K562 (cell line): ENCODE measurements at regions not wholly inside any gene's neighbourhood (a gene's known extent, or its start where the extent isn't known, plus 50 kb on each side); places are given as distances from the start of the nearest gene placed in this dataset.

Experiments used
- ATAC-seq: fragments of 200-7000 bp; cut with Tn5 transposase; 3 replicates; pipeline ENCODE4 v1.9.1; 2020; ENCODE audit warnings: moderate library complexity
- BruUV-seq: library from RNA; stranded (reverse); fragments of 400-500 nt; replicated peaks from 2 replicates; lab custom pipeline; 2021; lab: Mats Ljungman, UMichigan
- CTCF ChIA-PET: fragments of 300-600 bp; formaldehyde crosslinking; extraction: SDS; loops from one replicate; lab custom pipeline; 2021; ENCODE audit warnings: low intra/inter-chr PET ratio; lab: Yijun Ruan, JAX
- POLR2A ChIA-PET: fragments of 300-600, 350-650 bp; sonication (Branson Sonifier 250); formaldehyde crosslinking; extraction: SDS; loops from one replicate; lab custom pipeline; 2021; ENCODE audit warnings: antibody characterized with exemption, inconsistent platforms; lab: Yijun Ruan, JAX
- DNase-seq, 4 experiments: peaks; one replicate each; pipeline versions ENCODE4 v3.0.0 to v3.0.0-alpha.2; 2011 to 2018; ENCODE audit warnings: low spot score in 3 of 4, mixed read lengths in 3 of 4; ENCODE audit errors: extremely low read depth in 1 of 4
- FAIRE-seq: peaks from 2 replicates; lab custom pipeline; 2011; peaks lifted over from hg19 to GRCh38; lab: Jason Lieb, UNC
- H2AFZ ChIP-seq: 2 replicates; pipeline ENCODE4 v1.6.0; 2011; ENCODE audit warnings: low read depth, low read length, control low read depth, inconsistent platforms
- H3K27ac ChIP-seq: fragments of 200-600 bp; 3 replicates; pipeline ENCODE4 v1.8.0; 2011; ENCODE audit warnings: low read depth, mild to moderate bottlenecking, control low read depth, inconsistent platforms, low read length, moderate library complexity, mixed read lengths; ENCODE audit errors: extremely low read depth
- H3K27me3 ChIP-seq, 2 experiments: fragments of 300-600 bp in 1 of 2; 2 replicates in 1 of 2; 3 replicates in 1 of 2; pipeline versions ENCODE4 v1.6.0 to v1.8.0; 2011; ENCODE audit warnings: inconsistent platforms in 2 of 2, low read length in 2 of 2, mild to moderate bottlenecking in 1 of 2, mixed read lengths in 1 of 2, moderate library complexity in 1 of 2; ENCODE audit not compliant: control insufficient read depth in 2 of 2, insufficient read depth in 2 of 2
- H3K36me3 ChIP-seq: fragments of 300-600 bp; 3 replicates; pipeline ENCODE4 v1.8.0; 2011; ENCODE audit warnings: mild to moderate bottlenecking, low read length, inconsistent platforms; ENCODE audit not compliant: control insufficient read depth, insufficient read depth
- H3K4me1 ChIP-seq, 2 experiments: fragments of 200-600 bp in 1 of 2; replicated peaks in 1 of 2; 2 replicates in 1 of 2; 3 replicates in 1 of 2; pipeline versions ENCODE4 v1.5.1 to v1.8.0; 2011; ENCODE audit warnings: inconsistent platforms in 2 of 2, low read length in 2 of 2, mild to moderate bottlenecking in 1 of 2, mixed read lengths in 1 of 2, moderate library complexity in 1 of 2; ENCODE audit not compliant: control insufficient read depth in 2 of 2, insufficient read depth in 2 of 2
- H3K4me2 ChIP-seq: 2 replicates; pipeline ENCODE4 v1.6.1; 2011; ENCODE audit warnings: low read length, control low read depth, inconsistent platforms, mixed read lengths; ENCODE audit not compliant: insufficient read depth
- H3K4me3 ChIP-seq: fragments of 200-600 bp; sonication (generic), shearing (Covaris generic); 2 replicates; pipeline ENCODE4 v1.5.1; 2016; ENCODE audit warnings: control low read depth, inconsistent platforms
- H3K79me2 ChIP-seq: fragments of 200-600 bp; 3 replicates; pipeline ENCODE4 v1.8.0; 2011; ENCODE audit warnings: low read length, inconsistent platforms; ENCODE audit not compliant: control insufficient read depth, insufficient read depth
- H3K9ac ChIP-seq, 2 experiments: 2 replicates each; pipeline versions ENCODE4 v1.6.0 to v1.6.1; 2011; ENCODE audit warnings: low read depth in 2 of 2, low read length in 2 of 2, control low read depth in 1 of 2, inconsistent platforms in 1 of 2, mild to moderate bottlenecking in 1 of 2, mixed read lengths in 1 of 2; ENCODE audit not compliant: insufficient read depth in 1 of 2
- H3K9me1 ChIP-seq: one replicate; pipeline ENCODE4 v1.6.0; 2011; ENCODE audit warnings: inconsistent platforms, mild to moderate bottlenecking, low read length, moderate library complexity; ENCODE audit not compliant: control insufficient read depth, insufficient read depth
- H3K9me3 ChIP-seq: replicated peaks from 2 replicates; pipeline ENCODE4 v1.5.1; 2011; ENCODE audit warnings: low read depth, low read length, inconsistent platforms; ENCODE audit not compliant: control insufficient read depth, insufficient read depth
- H4K20me1 ChIP-seq: replicated peaks from 2 replicates; pipeline ENCODE4 v1.6.1; 2011; ENCODE audit warnings: low read length, inconsistent platforms, mixed read lengths; ENCODE audit not compliant: control insufficient read depth, insufficient read depth
- E2F5 ChIP-seq: sonication (generic); formaldehyde crosslinking; IDR thresholded peaks from 2 replicates; pipeline ENCODE4 v1.8.0; 2022; ENCODE audit warnings: mild to moderate bottlenecking, missing genetic modification reagents
- ETV6 ChIP-seq, 3 experiments: fragments of 150-350 bp in 1 of 3; sonication (generic) in 1 of 3; formaldehyde crosslinking in 1 of 3; IDR thresholded peaks; 2 replicates each; pipeline versions ENCODE4 v1.6.1 to v1.8.0; 2014 to 2022; ENCODE audit warnings: borderline replicate concordance in 2 of 3, low read depth in 2 of 3, antibody characterized with exemption in 1 of 3, low read length in 1 of 3, mild to moderate bottlenecking in 1 of 3, missing genetic modification reagents in 1 of 3
- HDAC8 ChIP-seq: fragments of 450-650 bp; IDR thresholded peaks from 2 replicates; pipeline ENCODE4 v1.6.1; 2016; ENCODE audit warnings: mild to moderate bottlenecking, missing genetic modification characterization, moderate library complexity, missing compliant biosample characterization
- HNRNPLL ChIP-seq: fragments of 200-400 bp; formaldehyde crosslinking; IDR thresholded peaks from 2 replicates; pipeline ENCODE4 v1.6.1; 2017; ENCODE audit warnings: low read length, low read depth, mild to moderate bottlenecking; ENCODE audit not compliant: poor library complexity, severe bottlenecking
- MCM2 ChIP-seq: fragments of 450-650 bp; IDR thresholded peaks from 2 replicates; pipeline ENCODE4 v1.6.1; 2017; ENCODE audit warnings: low read depth, mild to moderate bottlenecking
- MXD1 ChIP-seq: fragments of 250-450 bp; sonication (Bioruptor Pico); IDR thresholded peaks from 2 replicates; pipeline ENCODE4 v1.8.0; 2021; ENCODE audit warnings: borderline replicate concordance, mild to moderate bottlenecking, moderate library complexity; ENCODE audit not compliant: poor library complexity, severe bottlenecking
- NFXL1 ChIP-seq: fragments of 450-650 bp; formaldehyde crosslinking; IDR thresholded peaks from 2 replicates; pipeline ENCODE4 v1.4.0; 2021; ENCODE audit warnings: mild to moderate bottlenecking
- SAFB ChIP-seq: fragments of 200-400 bp; formaldehyde crosslinking; IDR thresholded peaks from 2 replicates; pipeline ENCODE4 v1.6.1; 2017; ENCODE audit warnings: low read depth, low read length, borderline replicate concordance
- STAG1 ChIP-seq: sonication (generic); formaldehyde crosslinking; IDR thresholded peaks from 2 replicates; pipeline ENCODE4 v1.5.0; 2020; ENCODE audit warnings: missing genetic modification reagents, borderline replicate concordance
- STAT5A ChIP-seq: IDR thresholded peaks from 2 replicates; pipeline ENCODE4 v1.6.1; 2012; ENCODE audit warnings: low read length, inconsistent platforms, borderline replicate concordance
- TSHZ1 ChIP-seq: fragments of 250-450 bp; sonication (Bioruptor Pico); IDR thresholded peaks from 2 replicates; pipeline ENCODE4 v1.4.0; 2020; ENCODE audit warnings: mild to moderate bottlenecking, moderate library complexity
- ZNF589 ChIP-seq: fragments of 200-800 bp; sonication (Bioruptor generic); IDR thresholded peaks from 2 replicates; pipeline ENCODE4 v1.6.1; 2016; ENCODE audit warnings: low read depth, missing genetic modification characterization, missing compliant biosample characterization
- ZNF830 ChIP-seq: fragments of 250-450 bp; sonication (Bioruptor Pico); IDR thresholded peaks from 2 replicates; pipeline ENCODE4 v1.5.0; 2021; ENCODE audit warnings: mild to moderate bottlenecking
- WGBS: fragments of 100-300 bp; shearing (Covaris generic); methylation state at CpG from one replicate; pipeline ENCODE4 v1.1.6; 2016; ENCODE audit warnings: low coverage, mixed read lengths; ENCODE audit not compliant: insufficient coverage; ENCODE audit errors: missing lambda C conversion rate; 5-methylcytosine and 5-hydroxymethylcytosine counted together
- in situ Hi-C: fragments of 300-500 bp; cut with MboI; formaldehyde crosslinking; loops from 4 replicates; pipeline ENCODE4 v1.15.0; 2018; ENCODE audit warnings: inconsistent platforms, mixed read lengths
- intact Hi-C: fragments of 100-400 bp; cut with micrococcal nuclease; formaldehyde crosslinking; loops from 2 replicates; pipeline ENCODE4 v1.14.2; 2022

- no peak overlapping the region for H3K27ac ChIP-seq
- in situ Hi-C loops = no loop called here
- H3K27me3 ChIP-seq = peaks cover 23 to 63% of the 10 kb centered on the region in 2 experiments
- no TSS peak for BruUV-seq
- 30% methylated on average over 11 of the region's 11 CpGs for WGBS
- DNase-seq (no peak), ATAC-seq (no peak), FAIRE-seq (no peak)
- no peaks in the 10 kb centered on the region for H3K79me2 ChIP-seq
- H3K4me3 ChIP-seq = no peak overlapping the region
- ChIA-PET CTCF (interaction anchor here (1.2 kb wide), 1 partner anchor 132 kb away, joined by 5 read pairs; no protein-coding TSS in a partner anchor), POLR2A (interaction anchor here (0.5 to 1.4 kb wide), 3 partner anchors 23 to 773 kb away, joined by 3 to 4 read pairs (median 3); no protein-coding TSS in a partner anchor)
- no peak overlapping the region for H3K4me2 ChIP-seq
- peaks cover 3% of the 10 kb centered on the region; the same call in 1 of the 2 replicates for H4K20me1 ChIP-seq
- H3K36me3 ChIP-seq = no peaks in the 10 kb centered on the region
- H3K9ac ChIP-seq = no peak overlapping the region
- H3K9me1 ChIP-seq = no peaks in the 10 kb centered on the region
- H3K4me1 ChIP-seq = peaks cover 0 to 24% of the 10 kb centered on the region in 2 experiments; a peak in 3 of 5 replicates
- no peaks in the 10 kb centered on the region for H3K9me3 ChIP-seq
- no peak overlapping the region for H2AFZ ChIP-seq
- intact Hi-C loops = loop anchor here (5.0 to 10.0 kb wide), 3 partner anchors 226 to 276 kb away; partner anchors contain the start of gene API5
- TF ChIP-seq TSHZ1 (CRISPR knock-in tag) (no peak), HNRNPLL (no peak), MXD1 (no peak), ZNF589 (CRISPR knock-in tag) (no peak), MCM2 (no peak), HDAC8 (no peak), SAFB (no peak), NFXL1 (no peak), ZNF830 (CRISPR knock-in tag) (no peak), ETV6 (IDR thresholded peaks at IDR 0.05; ENCODE audit: borderline replicate concordance in 1 of 2, low read depth in 2 of 2, low read length in 1 of 2) (no peak), ETV6 (CRISPR knock-in tag; IDR thresholded peaks at IDR 0.05; ENCODE audit: borderline replicate concordance) (no peak), E2F5 (no peak), STAG1 (CRISPR knock-in tag) (no peak), STAT5A (no peak)
These were observed 104.2 kb upstream of the HSD17B12 start for GRCh38 chr11:43576320-43576802.
